ENCODE measurements at regions not wholly inside any gene's neighbourhood (a gene's known extent, or its start where the extent isn't known, plus 50 kb on each side); places are given as distances from the start of the nearest gene placed in this dataset.
"Not testable (repeated sequence)": the region's sequence is repeated elsewhere in the genome, so short reads cannot be mapped to it uniquely, and the experiment has no call there.

DNA sequence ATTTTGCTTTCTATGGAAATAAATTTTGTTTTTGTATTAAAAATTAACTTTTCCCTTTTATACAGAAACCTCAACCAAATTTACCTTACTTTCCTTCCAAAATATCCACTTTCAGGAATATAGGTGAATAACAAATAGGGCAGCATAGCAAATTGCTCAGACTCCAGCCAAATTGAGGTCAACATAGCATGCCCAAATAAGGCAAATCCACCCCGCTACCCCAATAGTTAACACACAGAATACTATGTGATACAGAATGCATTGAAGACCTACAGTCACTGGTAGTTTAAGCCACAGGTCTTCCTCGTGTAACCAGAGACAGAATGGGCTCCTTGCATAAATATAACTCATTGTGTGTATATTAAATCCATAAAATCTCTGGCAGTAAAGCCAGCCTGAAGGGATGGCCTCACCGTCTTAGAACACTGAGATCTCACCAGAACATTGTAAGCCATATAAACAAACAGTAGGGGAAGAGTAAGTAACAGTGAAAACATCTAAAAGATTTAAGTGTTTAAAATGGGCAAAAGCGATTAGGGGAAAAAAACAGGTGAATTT is 72.2 kb downstream of the PMAIP1 start:
- H3K9ac ChIP-seq (ENCODE audit: low read length), result no peak overlapping the region
- H4K20me1 ChIP-seq (ENCODE audit: insufficient read depth, low read length), result no peaks in the 10 kb centered on the region
- H3K4me2 ChIP-seq (ENCODE audit: low read length), result no peak overlapping the region
- no peak overlapping the region for H3K27ac ChIP-seq (ENCODE audit: low read length)
- H3K36me3 ChIP-seq (replicated peaks; ENCODE audit: low read depth, low read length), result no peaks in the 10 kb centered on the region
- TF ChIP-seq, protein P1, sequence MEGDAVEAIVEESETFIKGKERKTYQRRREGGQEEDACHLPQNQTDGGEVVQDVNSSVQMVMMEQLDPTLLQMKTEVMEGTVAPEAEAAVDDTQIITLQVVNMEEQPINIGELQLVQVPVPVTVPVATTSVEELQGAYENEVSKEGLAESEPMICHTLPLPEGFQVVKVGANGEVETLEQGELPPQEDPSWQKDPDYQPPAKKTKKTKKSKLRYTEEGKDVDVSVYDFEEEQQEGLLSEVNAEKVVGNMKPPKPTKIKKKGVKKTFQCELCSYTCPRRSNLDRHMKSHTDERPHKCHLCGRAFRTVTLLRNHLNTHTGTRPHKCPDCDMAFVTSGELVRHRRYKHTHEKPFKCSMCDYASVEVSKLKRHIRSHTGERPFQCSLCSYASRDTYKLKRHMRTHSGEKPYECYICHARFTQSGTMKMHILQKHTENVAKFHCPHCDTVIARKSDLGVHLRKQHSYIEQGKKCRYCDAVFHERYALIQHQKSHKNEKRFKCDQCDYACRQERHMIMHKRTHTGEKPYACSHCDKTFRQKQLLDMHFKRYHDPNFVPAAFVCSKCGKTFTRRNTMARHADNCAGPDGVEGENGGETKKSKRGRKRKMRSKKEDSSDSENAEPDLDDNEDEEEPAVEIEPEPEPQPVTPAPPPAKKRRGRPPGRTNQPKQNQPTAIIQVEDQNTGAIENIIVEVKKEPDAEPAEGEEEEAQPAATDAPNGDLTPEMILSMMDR (IDR thresholded peaks at IDR 0.05; ENCODE audit: low read depth, low read length), result no peak
- no peak for TF ChIP-seq EZH2phosphoT487 (IDR thresholded peaks at IDR 0.05; ENCODE audit: low read depth)
- no peaks in the 10 kb centered on the region for H3K27me3 ChIP-seq (ENCODE audit: low read depth, low read length)
- no peak overlapping the region for H3K4me3 ChIP-seq (ENCODE audit: low read length)
- H2AFZ ChIP-seq (ENCODE audit: low read depth, low read length), result no peak overlapping the region
- no peaks in the 10 kb centered on the region for H3K79me2 ChIP-seq (ENCODE audit: low read length)
- H3K9me3 ChIP-seq (ENCODE audit: insufficient read depth, low read length), result no peaks in the 10 kb centered on the region
- peaks cover 9% of the 10 kb centered on the region; the same call in 1 of the 2 replicates for H3K4me1 ChIP-seq (ENCODE audit: low read length)

DNA sequence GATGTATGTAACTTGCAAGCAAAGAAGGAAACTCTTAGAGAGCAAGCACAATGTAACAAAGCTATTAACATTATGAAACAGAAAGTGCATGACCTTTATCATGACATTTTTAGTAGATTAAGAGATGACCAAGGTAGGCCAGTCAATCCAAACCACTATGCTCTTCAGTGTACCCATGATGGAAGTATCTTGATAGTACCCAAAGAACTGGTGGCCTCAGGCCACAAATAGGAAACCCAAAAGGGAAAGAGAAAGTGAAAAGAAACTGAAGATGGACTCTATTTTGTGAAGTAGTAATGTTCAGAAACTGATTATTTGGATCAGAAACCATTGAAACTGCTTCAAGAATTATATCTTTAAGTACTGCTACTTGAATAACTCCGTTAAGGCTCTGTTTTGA is 71.3 kb downstream of the PMAIP1 start:
- H2AFZ ChIP-seq (ENCODE audit: low read depth, low read length); H3K79me2 ChIP-seq (ENCODE audit: low read length); H3K27ac ChIP-seq (ENCODE audit: low read length); H3K9me3 ChIP-seq (ENCODE audit: insufficient read depth, low read length); H3K36me3 ChIP-seq (replicated peaks; ENCODE audit: low read depth, low read length); H4K20me1 ChIP-seq (ENCODE audit: insufficient read depth, low read length); H3K27me3 ChIP-seq (ENCODE audit: low read depth, low read length); H3K4me3 ChIP-seq (ENCODE audit: low read length); H3K4me1 ChIP-seq (ENCODE audit: low read length); H3K9ac ChIP-seq (ENCODE audit: low read length): not testable (repeated sequence)
- peak overlapping the region; percentile 3; the same call in 1 of the 2 replicates for H3K4me2 ChIP-seq (ENCODE audit: low read length)

DNA sequence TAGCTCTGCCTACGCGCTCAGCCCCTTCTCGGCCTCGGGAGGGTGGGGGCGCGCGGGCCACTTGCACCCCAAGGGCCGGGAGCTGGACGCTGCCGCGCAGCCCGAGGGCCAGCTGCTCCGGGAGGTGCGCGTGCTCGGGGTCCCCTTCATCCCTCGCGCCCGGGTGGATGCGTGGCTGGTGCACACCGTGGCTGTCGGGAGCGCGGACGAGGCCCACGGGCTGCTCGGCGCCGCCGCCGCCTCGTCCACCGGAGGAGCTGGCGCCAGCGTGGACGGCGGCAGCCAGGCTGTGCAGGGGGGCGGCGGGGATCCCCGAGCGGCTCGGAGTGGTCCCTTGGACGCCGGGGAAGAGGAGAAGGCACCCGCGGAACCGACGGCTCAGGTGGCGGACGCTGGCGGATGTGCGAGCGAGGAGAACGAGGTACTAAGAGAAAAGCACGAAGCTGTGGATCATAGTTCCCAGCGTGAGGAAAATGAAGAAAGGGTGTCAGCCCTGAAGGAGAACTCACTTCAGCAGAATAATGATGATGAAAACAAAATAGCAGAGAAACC is 69.8 kb downstream of the PMAIP1 start:
- H3K4me3 ChIP-seq (ENCODE audit: low read length); H4K20me1 ChIP-seq (ENCODE audit: insufficient read depth, low read length); H3K27ac ChIP-seq (ENCODE audit: low read length); H3K36me3 ChIP-seq (replicated peaks; ENCODE audit: low read depth, low read length); H3K4me2 ChIP-seq (ENCODE audit: low read length); H2AFZ ChIP-seq (ENCODE audit: low read depth, low read length); H3K27me3 ChIP-seq (ENCODE audit: low read depth, low read length); H3K9ac ChIP-seq (ENCODE audit: low read length); H3K79me2 ChIP-seq (ENCODE audit: low read length); H3K9me3 ChIP-seq (ENCODE audit: insufficient read depth, low read length): not testable (repeated sequence)
- peaks cover 17% of the 10 kb centered on the region for H3K4me1 ChIP-seq (ENCODE audit: low read length)

DNA sequence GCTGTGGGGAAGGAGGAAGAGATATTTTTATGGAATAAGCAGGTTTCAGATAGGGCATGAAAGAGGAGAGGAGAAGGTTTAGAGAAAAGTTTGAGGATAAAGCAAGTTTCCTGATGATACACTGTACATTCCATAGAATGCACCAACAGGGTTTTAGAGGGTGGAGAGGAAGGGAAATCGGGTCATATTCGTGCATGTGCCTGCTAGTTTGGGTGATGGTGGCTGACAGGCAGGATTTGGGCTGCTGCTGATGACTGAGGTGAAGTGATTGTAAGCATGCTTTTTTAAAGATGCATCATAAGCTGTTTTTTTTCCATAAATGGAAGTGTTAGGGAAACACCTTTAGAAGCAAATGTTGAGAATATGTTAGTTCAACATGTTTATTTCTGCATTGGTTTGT is 68.8 kb downstream of the PMAIP1 start:
- no peak overlapping the region for H2AFZ ChIP-seq (ENCODE audit: low read depth, low read length)
- TF ChIP-seq, protein P1 (IDR thresholded peaks at IDR 0.05; ENCODE audit: low read depth, low read length), result no peak
- TF ChIP-seq EZH2phosphoT487 (IDR thresholded peaks at IDR 0.05; ENCODE audit: low read depth), result no peak
- no peaks in the 10 kb centered on the region for H3K9me3 ChIP-seq (ENCODE audit: insufficient read depth, low read length)
- H3K9ac ChIP-seq (ENCODE audit: low read length), result no peak overlapping the region
- no peak overlapping the region for H3K4me2 ChIP-seq (ENCODE audit: low read length)
- no peaks in the 10 kb centered on the region for H3K79me2 ChIP-seq (ENCODE audit: low read length)
- no peaks in the 10 kb centered on the region for H3K36me3 ChIP-seq (replicated peaks; ENCODE audit: low read depth, low read length)
- no peaks in the 10 kb centered on the region for H4K20me1 ChIP-seq (ENCODE audit: insufficient read depth, low read length)
- no peak overlapping the region for H3K4me3 ChIP-seq (ENCODE audit: low read length)
- H3K27ac ChIP-seq (ENCODE audit: low read length), result no peak overlapping the region
- H3K27me3 ChIP-seq (ENCODE audit: low read depth, low read length), result no peaks in the 10 kb centered on the region
- peaks cover 17% of the 10 kb centered on the region for H3K4me1 ChIP-seq (ENCODE audit: low read length)

DNA sequence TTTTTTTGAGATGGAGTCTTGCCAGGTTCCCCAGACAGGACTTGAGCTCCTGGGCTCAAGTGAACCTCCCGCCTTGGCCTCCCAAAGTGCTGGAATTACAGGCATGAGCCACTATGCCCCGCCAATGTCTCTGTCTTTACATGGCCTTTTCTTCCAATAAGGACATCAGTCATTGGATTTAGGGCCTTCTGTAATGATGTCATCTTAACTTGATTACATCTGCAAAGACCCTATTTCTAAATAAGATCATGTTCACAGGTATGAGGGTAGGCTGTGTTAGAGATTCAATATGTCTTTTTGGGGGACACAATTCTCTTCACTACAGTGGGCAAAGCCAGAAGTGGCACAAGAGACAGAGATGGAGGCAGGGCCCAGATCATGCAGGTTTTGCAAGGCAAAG is 68.1 kb downstream of the PMAIP1 start:
- no peak overlapping the region for H3K4me3 ChIP-seq (ENCODE audit: low read length)
- H3K9ac ChIP-seq (ENCODE audit: low read length), result no peak overlapping the region
- H4K20me1 ChIP-seq (ENCODE audit: insufficient read depth, low read length), result no peaks in the 10 kb centered on the region
- no peak overlapping the region for H3K4me2 ChIP-seq (ENCODE audit: low read length)
- no peak overlapping the region for H2AFZ ChIP-seq (ENCODE audit: low read depth, low read length)
- peaks cover 15% of the 10 kb centered on the region for H3K4me1 ChIP-seq (ENCODE audit: low read length)
- H3K9me3 ChIP-seq (ENCODE audit: insufficient read depth, low read length), result no peaks in the 10 kb centered on the region
- H3K79me2 ChIP-seq (ENCODE audit: low read length), result no peaks in the 10 kb centered on the region
- H3K27me3 ChIP-seq (ENCODE audit: low read depth, low read length), result no peaks in the 10 kb centered on the region
- no peak overlapping the region for H3K27ac ChIP-seq (ENCODE audit: low read length)
- TF ChIP-seq, protein P1 (IDR thresholded peaks at IDR 0.05; ENCODE audit: low read depth, low read length), result no peak
- TF ChIP-seq EZH2phosphoT487 (IDR thresholded peaks at IDR 0.05; ENCODE audit: low read depth), result no peak
- no peaks in the 10 kb centered on the region for H3K36me3 ChIP-seq (replicated peaks; ENCODE audit: low read depth, low read length)

Data from OCI-LY3 (cell line).